HL-60 (cell line): ENCODE measurements at regions not wholly inside any gene's neighbourhood (a gene's known extent, or its start where the extent isn't known, plus 50 kb on each side); places are given as distances from the start of the nearest gene placed in this dataset.

ENCODE experiments used
- CTCF ChIP-seq: IDR thresholded peaks from one replicate; pipeline ENCODE4 v1.5.1; 2011; ENCODE audit warnings: low read length, control low read depth, inconsistent platforms; ENCODE audit not compliant: insufficient read depth
- POLR2AphosphoS5 ChIP-seq: IDR thresholded peaks from 2 replicates; pipeline ENCODE4 v1.6.1; 2012; ENCODE audit warnings: low read depth
- REST ChIP-seq: IDR thresholded peaks from 2 replicates; pipeline ENCODE4 v1.6.1; 2012; ENCODE audit warnings: low read depth; ENCODE audit not compliant: insufficient replicate concordance

GRCh38 chr2:75772908-75773630, 62.4 kb upstream of the GCFC2 start:
- TF ChIP-seq CTCF (no peak), POLR2AphosphoS5 (no peak), REST (no peak)
